GM18861 (cell line): ENCODE measurements at regions not wholly inside any gene's neighbourhood (a gene's known extent, or its start where the extent isn't known, plus 50 kb on each side); places are given as distances from the start of the nearest gene placed in this dataset.

Experiments
- ATAC-seq: cut with Tn5 transposase; IDR thresholded peaks from one replicate; pipeline ENCODE4 v1.9.1; 2021; ENCODE audit not compliant: unreplicated experiment

GRCh38 chr15:39059917-39060316 lies 495.3 kb upstream of the RASGRP1 start:
- ATAC-seq: no peak

DNA sequence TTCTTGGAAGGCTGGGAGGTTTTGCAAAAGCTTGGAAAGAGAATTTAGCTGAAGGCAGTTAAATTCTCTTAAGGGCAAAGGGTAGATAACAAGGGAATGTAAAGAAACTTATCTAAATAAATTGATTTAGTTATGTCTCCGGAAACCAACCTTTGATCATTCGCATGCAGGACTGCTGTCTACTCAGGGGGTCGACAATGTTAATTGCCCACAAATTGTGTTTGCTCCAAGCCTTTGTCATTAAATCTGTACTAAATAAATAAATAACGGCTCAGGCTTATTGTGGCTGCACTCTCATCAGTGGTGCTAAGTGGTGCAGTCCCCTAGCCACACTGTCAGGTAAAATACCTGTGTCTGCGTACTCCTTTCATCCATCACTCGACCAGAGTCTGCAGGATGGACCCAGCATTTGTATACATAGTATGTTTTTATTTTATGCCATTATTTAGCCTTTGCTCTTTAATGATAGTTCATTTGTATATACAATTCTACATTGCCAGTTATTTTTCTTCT lies 497.4 kb upstream of the RASGRP1 start:
- no peak for ATAC-seq

DNA sequence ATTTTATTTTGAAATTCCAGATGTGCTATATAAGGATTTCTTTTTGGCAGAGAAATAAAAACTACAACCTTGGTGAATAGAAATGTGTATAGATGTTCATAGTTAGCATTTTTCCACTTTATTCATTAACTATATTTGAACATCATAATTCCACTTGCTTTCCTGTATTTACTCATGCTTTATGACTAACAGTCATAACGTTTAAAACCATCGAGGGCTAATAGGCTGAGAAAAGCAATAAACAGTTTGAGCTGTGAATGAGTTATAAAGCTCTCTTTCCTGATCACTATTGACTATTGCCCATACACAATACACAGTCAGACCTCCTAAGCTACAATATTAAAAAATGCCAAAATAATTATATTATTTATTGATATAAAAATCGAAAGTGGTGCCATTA lies 502.1 kb upstream of the RASGRP1 start:
- no peak for ATAC-seq

DNA sequence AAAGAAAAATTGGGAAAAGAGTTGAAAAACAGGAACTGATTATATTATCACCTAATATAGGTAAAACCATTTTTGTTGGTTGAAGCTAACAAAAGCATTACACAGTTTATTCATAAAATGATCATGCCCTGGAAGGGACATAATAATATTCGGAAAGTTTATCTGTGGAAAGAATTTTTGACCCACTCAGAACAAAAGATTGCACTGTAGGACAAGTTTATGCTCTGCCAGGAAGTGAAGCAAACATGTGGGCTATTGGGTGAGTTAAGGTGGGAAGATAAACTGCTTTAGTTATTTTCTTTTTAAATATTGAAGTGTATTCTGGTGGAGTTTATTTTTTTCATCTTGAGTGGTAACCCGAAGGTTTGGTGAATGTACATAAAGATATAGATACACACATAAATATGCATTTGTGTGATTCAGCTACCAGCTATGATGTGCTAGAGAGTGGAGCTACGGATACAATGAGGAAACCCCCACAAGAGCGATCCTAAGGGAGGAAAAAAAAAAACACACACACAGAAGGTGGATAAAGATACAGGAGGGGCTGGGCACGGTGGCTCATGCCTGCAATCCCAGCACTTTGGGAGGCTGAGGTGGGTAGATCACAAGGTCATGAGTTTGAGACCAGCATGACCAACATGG lies 506.4 kb upstream of the THBS1 start:
- no peak for ATAC-seq

DNA sequence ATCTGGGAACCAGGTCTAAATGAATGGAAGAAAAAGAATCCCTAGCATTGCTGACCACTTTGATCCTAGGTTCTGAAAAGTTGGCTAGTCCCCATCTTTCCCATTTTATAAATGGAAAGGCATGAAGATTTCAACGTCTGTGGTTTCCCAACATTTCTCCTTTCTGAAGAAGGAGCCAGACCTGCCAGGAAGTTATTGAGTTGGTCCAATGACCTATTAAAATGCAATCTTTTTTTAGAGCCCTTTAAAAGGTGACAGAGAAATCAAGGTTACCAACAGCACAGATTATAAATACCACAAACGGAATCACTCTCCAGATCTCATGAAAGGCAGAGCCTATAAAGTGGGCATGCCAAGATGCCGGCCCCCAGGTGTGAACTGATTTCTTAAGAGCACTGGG lies 505.6 kb upstream of the THBS1 start:
- ATAC-seq: no peak

DNA sequence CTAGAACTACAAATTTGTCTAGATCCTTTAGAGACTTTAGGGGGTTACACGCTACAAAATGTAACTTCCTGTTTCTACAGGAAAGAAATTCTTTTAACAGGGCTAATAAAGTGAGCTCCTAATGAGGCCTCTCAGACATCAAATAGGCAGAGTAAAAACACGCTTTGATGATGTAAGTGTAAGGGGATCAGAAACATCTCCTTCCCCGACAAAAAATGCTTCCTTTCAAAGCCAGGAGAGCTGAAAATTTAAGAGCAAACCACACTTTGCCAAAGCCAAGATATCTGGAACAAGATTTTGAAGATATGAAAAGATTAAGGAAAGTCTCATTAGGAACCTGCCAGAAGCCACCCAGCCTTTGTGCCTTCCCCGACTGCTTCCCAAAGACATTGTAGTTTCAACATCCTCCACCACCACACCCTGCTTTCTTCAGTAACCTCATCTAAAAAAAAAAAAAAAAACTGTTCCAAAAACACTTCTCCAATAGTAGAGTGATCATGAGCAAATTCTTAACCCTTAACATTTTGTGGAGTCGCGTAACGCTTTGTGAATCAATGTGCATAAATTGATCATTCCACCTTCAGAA lies 505.0 kb upstream of the THBS1 start:
- ATAC-seq: no peak

- no peak for ATAC-seq
These were observed 502.9 kb upstream of the THBS1 start for GRCh38 chr15:39078026-39078425.

GRCh38 chr15:39079296-39079847 lies 501.5 kb upstream of the THBS1 start:
- ATAC-seq: no peak

DNA sequence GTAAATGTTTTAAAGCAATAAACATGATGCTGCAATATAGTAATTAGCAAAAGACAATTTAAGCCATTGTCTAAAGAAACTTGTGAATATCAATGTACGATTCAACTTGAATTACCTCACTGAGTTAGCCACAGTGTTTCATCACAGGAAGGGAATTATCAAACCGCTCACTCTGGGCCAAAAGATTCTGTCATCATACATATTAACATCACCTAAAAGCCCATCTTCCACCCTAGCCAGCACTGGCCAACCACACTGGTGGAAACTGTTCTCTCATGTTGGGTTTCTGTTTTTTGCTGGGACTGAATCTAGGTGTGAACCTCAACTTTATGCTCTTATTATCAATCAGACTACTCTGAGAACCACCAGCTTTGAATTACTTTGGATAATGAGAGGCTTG lies 497.7 kb upstream of the THBS1 start:
- no peak for ATAC-seq

DNA sequence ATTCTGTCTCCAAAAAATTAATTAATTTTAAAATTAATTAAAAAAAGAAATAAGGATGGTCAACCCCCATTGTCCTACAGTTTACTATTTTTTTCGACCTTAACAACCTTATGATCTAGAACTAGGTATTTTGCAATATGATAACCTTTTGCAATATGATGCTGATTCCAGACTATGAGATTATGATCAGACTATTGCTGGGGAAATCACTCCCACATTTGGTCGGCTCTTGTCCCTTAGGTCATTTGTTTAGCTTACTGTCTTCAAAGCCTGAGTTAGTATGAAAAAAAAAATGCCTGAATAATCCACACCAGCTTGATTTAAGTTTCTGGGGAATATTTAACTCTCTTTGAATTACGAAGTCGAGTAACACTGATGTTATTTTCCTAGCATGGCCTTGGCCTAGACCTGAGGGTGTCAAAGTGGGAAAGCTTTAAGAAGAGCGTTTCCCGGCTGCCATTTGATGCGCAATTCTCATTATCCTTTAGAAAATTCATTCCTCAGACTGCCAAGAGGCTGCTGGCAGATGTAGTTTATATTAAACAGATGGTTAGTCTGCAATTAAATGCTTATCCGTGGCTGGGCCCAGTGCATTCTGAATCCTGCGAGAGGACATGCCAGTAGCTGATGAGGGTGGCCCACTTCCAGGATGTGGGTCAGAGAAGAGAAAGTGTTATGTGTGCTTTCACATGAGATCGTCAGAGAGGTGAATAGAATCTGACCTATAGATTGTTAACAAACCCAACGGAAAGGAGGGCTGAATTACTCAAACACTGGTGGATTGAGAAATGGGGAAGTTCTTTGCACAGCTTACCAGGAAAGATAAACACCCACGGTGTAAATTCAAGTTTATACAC lies 496.0 kb upstream of the THBS1 start:
- ATAC-seq: no peak

DNA sequence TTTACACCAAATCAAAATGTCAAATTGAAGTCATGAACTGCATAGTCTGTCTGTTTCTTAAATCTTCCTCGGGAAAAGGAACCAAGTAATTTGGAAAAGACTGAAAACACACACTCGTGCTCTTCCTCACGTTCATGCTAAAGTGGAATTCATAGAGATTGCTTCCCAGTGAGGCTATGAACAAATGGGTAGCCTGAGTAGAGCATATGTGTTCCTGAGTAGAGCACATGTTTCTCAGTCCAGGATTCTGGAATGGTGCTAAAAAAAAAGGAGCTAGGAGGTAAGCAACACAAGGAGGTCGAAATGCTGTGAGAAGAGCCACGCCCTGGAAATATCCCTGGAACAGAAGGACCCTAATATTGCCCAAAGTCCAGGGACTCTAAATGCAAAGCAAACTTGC lies 494.2 kb upstream of the THBS1 start:
- ATAC-seq: no peak

DNA sequence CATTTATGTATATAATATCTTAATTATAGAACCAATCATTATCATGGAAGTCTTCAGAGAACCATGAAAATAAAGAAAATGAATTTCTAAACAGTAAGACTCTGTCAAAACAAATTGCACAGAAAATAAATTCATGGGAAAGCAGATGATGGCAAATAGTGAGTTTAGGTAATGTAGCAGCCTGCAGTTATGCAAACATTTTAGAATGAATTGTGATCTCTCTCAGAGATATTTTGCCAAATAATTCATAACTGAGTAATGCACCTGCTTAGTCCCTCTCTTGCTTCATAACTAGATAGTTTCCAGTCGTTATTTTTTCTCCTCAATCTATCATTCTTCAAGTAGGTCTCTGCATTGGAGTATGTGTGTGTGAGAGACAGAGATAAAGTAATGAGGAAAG lies 492.7 kb upstream of the THBS1 start:
- ATAC-seq: no peak

DNA sequence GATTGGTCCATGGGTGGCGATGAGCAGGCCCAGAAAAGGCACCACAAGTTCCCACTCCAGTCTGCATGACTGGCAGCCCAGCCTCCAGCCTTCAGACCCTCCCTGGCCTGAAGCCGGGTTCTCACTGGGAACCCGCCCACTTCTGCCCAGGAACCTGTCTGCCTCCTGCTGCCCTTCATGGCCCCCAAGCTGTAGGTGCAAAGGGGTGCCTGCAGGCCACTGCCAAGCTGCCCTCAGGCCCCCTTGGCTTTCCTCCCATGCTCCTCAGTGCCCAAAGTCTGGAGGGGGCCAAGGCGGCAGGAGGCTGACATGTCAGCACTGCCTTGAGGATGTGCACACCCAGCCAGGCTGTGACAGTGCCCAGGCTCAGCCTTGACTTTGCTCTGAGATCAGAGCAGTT lies 488.5 kb upstream of the THBS1 start:
- ATAC-seq: no peak

DNA sequence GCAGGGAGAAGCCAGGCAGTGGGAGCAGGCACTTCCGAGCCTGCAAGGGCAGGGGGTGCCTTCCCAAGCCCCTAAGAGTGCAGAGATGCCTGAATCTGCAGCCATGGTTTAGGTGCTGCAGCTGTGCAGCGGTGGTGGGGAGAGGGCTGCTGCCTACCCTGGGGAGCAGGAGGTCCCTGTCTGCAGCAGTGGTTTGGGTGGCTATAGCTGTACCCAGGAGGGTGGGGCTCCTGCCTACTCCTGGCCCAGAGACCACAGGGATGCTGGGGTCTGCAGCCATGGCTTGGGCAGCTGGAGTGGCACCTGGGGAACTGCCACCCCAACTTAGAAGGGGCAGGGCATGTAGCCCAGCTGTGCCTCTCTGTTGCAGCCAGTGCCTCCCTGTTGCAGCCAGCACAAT lies 488.1 kb upstream of the THBS1 start:
- ATAC-seq: no peak

DNA sequence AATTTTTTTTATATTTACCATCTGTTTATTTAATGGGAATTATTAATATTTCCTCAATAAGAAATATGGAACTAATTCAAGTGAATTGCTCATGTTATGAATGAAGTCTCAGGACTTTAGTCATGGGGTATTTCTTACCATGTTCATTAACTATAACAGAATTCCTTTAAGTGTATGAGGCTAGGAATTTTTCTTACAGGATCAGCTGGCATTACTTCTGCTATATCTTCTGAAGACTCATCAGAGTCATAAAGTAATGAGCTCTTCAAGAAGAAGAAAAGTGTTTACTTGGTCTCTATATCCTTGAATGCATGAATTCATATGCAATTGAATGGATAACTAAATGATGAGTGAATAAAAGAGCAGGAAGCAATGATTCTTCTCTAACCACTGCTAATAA lies 486.8 kb upstream of the THBS1 start:
- ATAC-seq: no peak

DNA sequence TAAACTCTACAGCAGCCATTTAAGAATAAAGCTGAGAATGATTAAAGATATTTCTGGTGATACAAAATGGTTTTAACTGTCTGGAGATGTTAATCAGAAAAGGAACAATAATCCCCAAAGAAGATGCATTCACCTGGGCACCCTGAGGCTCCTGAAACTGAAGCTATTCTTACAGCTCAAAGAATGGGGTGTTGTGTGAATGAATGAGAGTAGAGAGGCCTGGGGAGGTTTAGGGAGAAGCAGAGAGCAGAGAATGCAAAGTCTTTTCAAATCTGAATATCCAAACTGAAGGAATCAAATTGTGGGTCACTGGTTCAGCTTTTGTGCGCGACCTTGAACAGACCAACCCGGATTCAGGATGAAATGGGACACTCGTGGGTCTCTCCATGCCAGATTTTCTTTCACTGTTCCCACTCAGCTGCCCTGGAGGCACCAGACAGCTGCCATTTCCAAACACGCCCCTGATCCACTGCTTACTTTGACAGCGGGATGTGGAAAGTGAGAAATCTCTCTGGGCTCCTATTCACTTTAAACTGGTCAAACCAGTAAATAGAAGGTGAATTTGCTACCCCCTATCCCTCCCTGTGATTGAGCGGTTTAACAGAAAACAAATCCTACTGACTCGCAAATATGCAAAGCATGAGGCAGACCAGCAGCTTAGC lies 485.5 kb upstream of the THBS1 start:
- ATAC-seq: no peak

DNA sequence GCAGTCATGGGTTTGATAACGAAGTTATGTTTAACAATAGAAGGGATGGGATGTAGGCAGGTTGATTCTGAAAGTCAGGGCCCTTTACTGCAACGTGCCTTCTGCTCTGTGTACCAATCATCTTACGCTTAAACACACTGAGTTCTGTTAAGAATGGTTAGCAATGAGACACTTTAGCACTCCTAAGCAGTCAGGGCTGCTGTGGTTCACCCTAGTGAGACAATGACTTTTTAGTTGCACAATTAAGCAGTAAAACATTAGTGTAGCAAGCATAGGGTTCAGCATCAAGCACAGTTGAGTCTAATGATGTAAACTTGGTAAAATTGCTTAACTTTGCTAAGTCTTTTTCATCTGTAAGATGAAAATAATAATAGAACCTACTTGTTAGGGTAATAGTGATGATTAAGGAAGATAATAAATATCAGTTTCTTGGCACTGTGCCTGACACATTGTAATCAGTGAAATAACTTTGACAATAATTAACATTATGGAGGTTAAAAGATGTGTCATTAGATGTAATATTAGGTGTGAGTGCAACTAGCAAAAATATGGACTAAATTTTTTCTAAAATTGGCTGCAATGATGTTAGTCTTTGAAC lies 484.2 kb upstream of the THBS1 start:
- ATAC-seq: no peak

GRCh38 chr15:39099524-39099923 lies 481.4 kb upstream of the THBS1 start:
- ATAC-seq: no peak

GRCh38 chr15:39100106-39100660 lies 480.7 kb upstream of the THBS1 start:
- ATAC-seq: no peak

DNA sequence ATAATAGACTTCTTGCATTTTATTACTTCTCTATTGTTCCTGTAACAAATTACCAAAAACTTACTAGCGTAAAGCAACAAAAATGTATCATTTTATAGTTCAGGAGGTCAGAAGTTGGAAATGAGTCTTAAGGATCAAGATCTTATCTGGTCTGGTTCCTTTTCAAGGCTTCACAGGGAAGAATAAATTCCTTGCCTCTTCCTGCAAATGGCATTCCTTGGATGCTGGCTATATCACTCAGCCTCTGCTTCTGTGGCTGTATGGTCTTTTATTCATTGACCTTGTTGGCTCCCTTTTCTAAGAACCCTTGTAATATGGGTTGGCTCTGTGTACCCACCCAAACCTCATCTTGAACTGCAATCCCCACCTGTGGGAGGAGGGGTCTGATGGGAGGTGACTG lies 478.4 kb upstream of the THBS1 start:
- ATAC-seq: no peak

DNA sequence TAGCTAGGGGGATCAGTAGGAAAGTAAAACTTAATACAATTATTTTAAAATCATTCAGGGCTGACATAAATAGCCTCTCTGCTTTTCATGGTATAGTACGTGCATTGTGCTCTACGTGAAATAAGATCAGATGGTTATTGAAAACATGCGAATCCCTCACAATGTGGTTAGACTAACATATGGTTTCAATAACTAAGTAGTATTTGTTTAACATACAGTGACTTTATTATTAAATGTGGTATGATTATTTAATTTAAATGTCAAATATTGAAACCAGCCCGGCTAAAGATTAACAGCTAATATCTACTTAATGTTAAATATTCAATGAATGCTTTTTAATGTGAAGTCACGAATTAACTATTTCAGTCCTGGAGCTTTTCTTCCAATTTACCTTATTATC lies 473.9 kb upstream of the THBS1 start:
- ATAC-seq: no peak
